OCI-LY1 (cell line): ENCODE measurements at regions not wholly inside any gene's neighbourhood (a gene's known extent, or its start where the extent isn't known, plus 50 kb on each side); places are given as distances from the start of the nearest gene placed in this dataset.

ENCODE experiments used
- CTCF ChIP-seq: fragments of 200-600 bp; sonication (generic), shearing (Covaris generic); IDR thresholded peaks from 2 replicates; pipeline ENCODE4 v1.5.1; 2017; ENCODE audit warnings: mild to moderate bottlenecking, antibody characterized with exemption, low read length, moderate library complexity, mixed read lengths
- EZH2 ChIP-seq: fragments of 200-600 bp; sonication (generic), shearing (Covaris generic); IDR thresholded peaks from 2 replicates; pipeline ENCODE4 v1.8.0; 2017; ENCODE audit warnings: borderline replicate concordance, mixed run types, mild to moderate bottlenecking, antibody characterized with exemption, low read length, moderate library complexity, mixed read lengths

- TF ChIP-seq CTCF, result no peak
- TF ChIP-seq EZH2, result no peak
Measured at GRCh38 chrX:1802912-1803311, 188.1 kb downstream of the ASMT start.
